Cardiac fibroblast (primary cell): ENCODE measurements at regions not wholly inside any gene's neighbourhood (a gene's known extent, or its start where the extent isn't known, plus 50 kb on each side); places are given as distances from the start of the nearest gene placed in this dataset.
A peak's percentile ranks its signal among the peaks of the same experiment; 100 is the strongest.

ENCODE experiments used
- DNase-seq, 2 donors: peaks; one replicate each; pipeline versions ENCODE4 v3.0.0 to v3.0.0-alpha.2; 2010; ENCODE audit warnings: low read depth in 2 of 2
- H3K4me3 ChIP-seq, 2 donors: replicated peaks in 1 of 2; 1 replicate in 1 of 2; 2 replicates in 1 of 2; pipeline ENCODE4 v1.5.1; 2011; ENCODE audit warnings: low read depth in 2 of 2, low read length in 2 of 2, mild to moderate bottlenecking in 2 of 2, moderate library complexity in 1 of 2
- CTCF ChIP-seq: IDR thresholded peaks from one replicate; pipeline ENCODE4 v1.5.1; 2011; ENCODE audit warnings: low read depth, mild to moderate bottlenecking, low read length, inconsistent platforms

- TF ChIP-seq CTCF, result no peak
- H3K4me3 ChIP-seq, result no peak overlapping the region
- no peak for DNase-seq
Measured at GRCh38 chr6:145469021-145469420, 266.3 kb downstream of the EPM2A start.

- H3K4me3 ChIP-seq, result no peak overlapping the region
- no peak for DNase-seq
- TF ChIP-seq CTCF, result no peak
Measured at GRCh38 chr6:145475794-145476396, 259.4 kb downstream of the EPM2A start.

- no peak for TF ChIP-seq CTCF
- H3K4me3 ChIP-seq, result no peak overlapping the region
- DNase-seq, result no peak
Measured at GRCh38 chr6:145480024-145480423, 255.3 kb downstream of the EPM2A start.

- peak; percentile 9 to 41 for DNase-seq
- H3K4me3 ChIP-seq, result no peak overlapping the region
- TF ChIP-seq CTCF, result no peak
Measured at GRCh38 chr6:145483191-145483996, 251.9 kb downstream of the EPM2A start.

GRCh38 chr6:145485288-145485687 is 250.0 kb downstream of the EPM2A start:
- H3K4me3 ChIP-seq, result no peak overlapping the region
- no peak for TF ChIP-seq CTCF
- DNase-seq, result peak in 1 of 2 donors; percentile 6

- DNase-seq, result no peak
- TF ChIP-seq CTCF, result no peak
Measured at GRCh38 chr6:145486306-145486705, 249.0 kb downstream of the EPM2A start.

More at GRCh38 chr6:145486306-145486705, 249.0 kb downstream of the EPM2A start:
- no peak overlapping the region for H3K4me3 ChIP-seq
